ENCODE measurements at regions not wholly inside any gene's neighbourhood (a gene's known extent, or its start where the extent isn't known, plus 50 kb on each side); places are given as distances from the start of the nearest gene placed in this dataset.

- TF ChIP-seq ZNF574 (CRISPR knock-in tag; IDR thresholded peaks at IDR 0.05) (peak; percentile 64; the same call in 1 of the 2 replicates), MXD3 (CRISPR knock-in tag; IDR thresholded peaks at IDR 0.05) (0 out of 2 replicates have a peak, but pooled peaks have one; percentile 49), SMC3 (IDR thresholded peaks at IDR 0.05; ENCODE audit: low read length) (no peak), ZNF703 (CRISPR knock-in tag; IDR thresholded peaks at IDR 0.05; ENCODE audit: borderline replicate concordance) (0 out of 2 replicates have a peak, but pooled peaks have one; percentile 41), REPIN1 (CRISPR knock-in tag; IDR thresholded peaks at IDR 0.05; ENCODE audit: borderline replicate concordance, low read depth) (peak; percentile 77), SMAD3 (CRISPR knock-in tag; IDR thresholded peaks at IDR 0.05) (peak; percentile 32; the same call in 1 of the 2 replicates), KDM4B (CRISPR knock-in tag; IDR thresholded peaks at IDR 0.05) (no peak), FOXO1 (CRISPR knock-in tag; IDR thresholded peaks at IDR 0.05) (peak; percentile 63; the same call in 1 of the 2 replicates), CBFB (CRISPR knock-in tag; IDR thresholded peaks at IDR 0.05) (peak; percentile 18; the same call in 1 of the 2 replicates), FOXO4 (CRISPR knock-in tag; conservative IDR thresholded peaks at IDR 0.05) (0 out of 2 replicates have a peak, but pooled peaks have one; percentile 33), ZNF34 (CRISPR knock-in tag; IDR thresholded peaks at IDR 0.05; ENCODE audit: borderline replicate concordance) (0 out of 2 replicates have a peak, but pooled peaks have one; percentile 58), UBTF (CRISPR knock-in tag; IDR thresholded peaks at IDR 0.05) (peak; percentile 47; the same call in 1 of the 2 replicates), ZNF678 (CRISPR knock-in tag; IDR thresholded peaks at IDR 0.05) (peak; percentile 78; the same call in 1 of the 2 replicates), TERF1 (CRISPR knock-in tag; IDR thresholded peaks at IDR 0.05) (no peak), NR2F6 (IDR thresholded peaks at IDR 0.05) (peak; percentile 88), NR2F6 (CRISPR knock-in tag; IDR thresholded peaks at IDR 0.05) (peak; percentile 98), HINFP (CRISPR knock-in tag; IDR thresholded peaks at IDR 0.05; ENCODE audit: low read depth) (peak; percentile 77; the same call in 1 of the 2 replicates), ZNF772 (CRISPR knock-in tag; IDR thresholded peaks at IDR 0.05) (peak; percentile 39; the same call in 1 of the 2 replicates)
Observed at GRCh38 chr16:85234310-85235204, 122.3 kb upstream of the CIBAR2 start (continued).
